ENCODE measurements at regions not wholly inside any gene's neighbourhood (a gene's known extent, or its start where the extent isn't known, plus 50 kb on each side); places are given as distances from the start of the nearest gene placed in this dataset.

DNA sequence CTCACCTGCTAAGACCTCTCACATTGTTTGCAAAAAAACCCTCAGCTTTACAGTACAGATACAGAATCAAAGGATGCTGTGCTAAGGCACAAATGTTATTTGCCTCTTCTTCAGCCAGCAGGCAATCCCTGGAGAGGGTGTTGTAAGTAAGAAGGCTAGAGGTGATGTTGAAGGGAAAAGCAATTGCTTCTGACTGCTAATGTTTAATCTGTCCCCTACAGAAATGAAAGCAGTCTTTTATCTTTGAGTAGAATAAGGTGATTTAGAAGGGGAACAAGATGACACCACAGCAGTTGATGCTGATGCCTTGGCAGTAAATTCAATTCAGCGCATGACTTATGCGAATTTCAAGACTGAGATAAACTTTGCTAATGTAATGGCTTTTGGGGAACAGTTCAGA lies 1064.8 kb upstream of the IGFBP7 start:
- TF ChIP-seq, protein P1, sequence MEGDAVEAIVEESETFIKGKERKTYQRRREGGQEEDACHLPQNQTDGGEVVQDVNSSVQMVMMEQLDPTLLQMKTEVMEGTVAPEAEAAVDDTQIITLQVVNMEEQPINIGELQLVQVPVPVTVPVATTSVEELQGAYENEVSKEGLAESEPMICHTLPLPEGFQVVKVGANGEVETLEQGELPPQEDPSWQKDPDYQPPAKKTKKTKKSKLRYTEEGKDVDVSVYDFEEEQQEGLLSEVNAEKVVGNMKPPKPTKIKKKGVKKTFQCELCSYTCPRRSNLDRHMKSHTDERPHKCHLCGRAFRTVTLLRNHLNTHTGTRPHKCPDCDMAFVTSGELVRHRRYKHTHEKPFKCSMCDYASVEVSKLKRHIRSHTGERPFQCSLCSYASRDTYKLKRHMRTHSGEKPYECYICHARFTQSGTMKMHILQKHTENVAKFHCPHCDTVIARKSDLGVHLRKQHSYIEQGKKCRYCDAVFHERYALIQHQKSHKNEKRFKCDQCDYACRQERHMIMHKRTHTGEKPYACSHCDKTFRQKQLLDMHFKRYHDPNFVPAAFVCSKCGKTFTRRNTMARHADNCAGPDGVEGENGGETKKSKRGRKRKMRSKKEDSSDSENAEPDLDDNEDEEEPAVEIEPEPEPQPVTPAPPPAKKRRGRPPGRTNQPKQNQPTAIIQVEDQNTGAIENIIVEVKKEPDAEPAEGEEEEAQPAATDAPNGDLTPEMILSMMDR (conservative IDR thresholded peaks at IDR 0.05 in 1 of 2, IDR thresholded peaks at IDR 0.05 in 1 of 2; ENCODE audit: extremely low read depth in 1 of 2, insufficient read depth in 1 of 2, low read depth in 1 of 2, low read length in 2 of 2), result no peak
- no peak for TF ChIP-seq EZH2 (IDR thresholded peaks at IDR 0.05; ENCODE audit: borderline replicate concordance, low read length)
